Right ventricle myocardium inferior (tissue), 1 donor: ENCODE measurements at regions not wholly inside any gene's neighbourhood (a gene's known extent, or its start where the extent isn't known, plus 50 kb on each side); places are given as distances from the start of the nearest gene placed in this dataset.
A peak's percentile ranks its signal among the peaks of the same experiment; 100 is the strongest.

Experiments
- ATAC-seq: fragments of 200-7000 bp; cut with Tn5 transposase; one replicate; pipeline ENCODE4 v1.9.1; 2020; ENCODE audit warnings: mild to moderate bottlenecking, moderate library complexity
- DNase-seq: peaks from one replicate; pipeline ENCODE4 v3.0.0; 2021; ENCODE audit errors: missing footprints
- intact Hi-C: fragments of 100-400 bp; cut with DNase I; formaldehyde crosslinking; loops from one replicate; pipeline ENCODE4 v1.11.0; 2022
- donor health status: DM: no; HTN: yes; CAD: no; lungs with severe emphysema.

DNA sequence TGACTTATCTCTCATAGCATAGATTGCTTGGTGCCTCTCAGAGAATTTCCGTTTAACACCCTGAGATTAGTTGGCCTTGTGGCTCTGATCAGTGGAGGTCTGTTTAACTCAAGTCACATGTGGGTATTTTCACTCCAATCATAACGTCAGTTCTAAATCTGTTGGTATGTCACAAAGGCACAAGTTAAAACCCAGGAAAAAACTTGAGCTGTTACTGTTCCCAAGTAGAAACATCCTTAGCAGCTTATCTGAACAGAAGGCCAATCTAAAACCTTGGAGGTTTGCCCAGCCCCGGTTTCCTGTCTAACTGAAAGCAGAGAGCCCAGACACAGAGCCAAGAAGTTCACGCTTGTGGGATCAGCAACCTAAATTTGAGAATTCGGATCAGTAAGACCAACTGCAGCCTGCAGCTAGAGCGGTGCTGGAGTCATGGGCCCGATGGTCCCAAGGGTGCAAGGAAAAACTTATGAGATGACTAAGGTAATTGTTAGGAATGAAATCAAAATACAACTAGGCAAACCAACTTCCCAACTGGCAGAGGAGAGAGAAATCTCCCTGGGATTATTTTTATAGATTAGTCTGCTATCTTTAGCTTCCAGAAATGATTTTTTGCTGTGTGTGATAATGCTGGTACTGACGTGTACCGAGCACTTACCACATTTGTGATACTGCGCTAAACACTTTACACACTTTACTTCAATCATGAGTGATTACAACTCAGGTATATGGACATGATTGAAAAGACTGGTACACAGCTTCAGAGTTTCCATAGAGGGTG is 90.2 kb upstream of the C1orf21 start:
- ATAC-seq (peak; percentile 88), DNase-seq (peak; percentile 91)
- intact Hi-C loops = loop anchor here (2.0 to 5.0 kb wide), 4 partner anchors 36 to 219 kb away; partner anchors contain the start of gene C1orf21

- intact Hi-C loops = loop anchor here (2.0 to 5.0 kb wide), 4 partner anchors 35 to 220 kb away; partner anchors contain the start of gene C1orf21
- no peak for ATAC-seq
- DNase-seq = no peak
These were observed 89.5 kb upstream of the C1orf21 start for GRCh38 chr1:184297244-184297750.

DNA sequence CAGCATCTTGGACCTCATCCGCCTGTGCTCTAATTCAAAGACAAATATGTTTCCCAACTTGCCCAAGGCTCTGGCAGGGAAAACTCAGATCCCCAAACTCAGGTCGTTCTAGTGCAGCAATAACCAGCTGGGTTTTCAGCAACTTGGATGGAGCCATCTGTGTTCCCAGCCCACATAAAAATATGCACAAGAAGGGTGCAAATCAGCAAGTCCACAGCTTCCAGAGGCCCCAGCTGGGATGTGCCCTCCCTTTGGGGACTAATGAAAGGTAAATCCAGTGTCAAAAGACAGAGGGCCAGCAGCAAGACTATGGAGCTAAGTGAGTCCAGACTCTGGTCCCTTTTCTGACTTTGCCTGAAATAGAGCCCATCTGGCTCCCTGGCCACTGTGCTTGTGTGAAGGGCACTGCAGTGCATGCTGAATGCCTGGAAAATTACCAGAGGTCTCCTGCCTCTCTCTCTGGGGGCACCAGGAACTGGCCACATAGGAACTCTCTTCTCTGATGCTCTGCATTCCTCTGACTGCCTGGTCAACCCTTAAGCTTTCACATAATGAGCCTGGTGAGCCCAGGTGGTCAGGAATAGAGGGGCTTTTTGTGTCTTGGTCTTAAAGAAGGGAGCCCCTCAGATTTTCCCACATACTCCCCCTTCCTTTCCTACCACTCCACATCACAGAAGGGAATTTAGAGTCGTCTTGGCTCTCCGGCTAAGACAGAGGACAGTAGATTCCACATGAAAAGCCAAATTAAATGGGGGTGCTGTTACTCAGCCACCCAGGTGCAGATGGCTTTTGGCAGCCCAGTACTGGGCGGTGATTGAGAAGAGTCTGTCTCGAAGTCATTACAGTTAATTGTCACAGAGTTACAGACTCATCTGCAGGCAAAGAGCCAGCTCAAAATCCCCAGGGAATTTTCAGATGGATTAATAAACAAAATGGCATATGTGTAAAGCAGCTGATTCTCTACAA is 88.1 kb upstream of the C1orf21 start:
- peak; percentile 23 for ATAC-seq
- DNase-seq = no peak
- intact Hi-C loops = loop anchor here (5.0 kb wide), 3 partner anchors 34 to 221 kb away; no protein-coding TSS in a partner anchor

GRCh38 chr1:184299406-184299790 is 87.4 kb upstream of the C1orf21 start:
- no peak for ATAC-seq
- DNase-seq = no peak
- intact Hi-C loops = loop anchor here (5.0 kb wide), 3 partner anchors 33 to 222 kb away; no protein-coding TSS in a partner anchor

GRCh38 chr1:184299796-184300195 is 87.0 kb upstream of the C1orf21 start:
- intact Hi-C loops = loop anchor here (5.0 to 10.0 kb wide), 4 partner anchors 33 to 365 kb away; no protein-coding TSS in a partner anchor
- DNase-seq (no peak), ATAC-seq (no peak)

- DNase-seq (no peak), ATAC-seq (no peak)
- intact Hi-C loops = loop anchor here (10.0 kb wide), 1 partner anchor 364 kb away; no protein-coding TSS in a partner anchor
These were observed 86.4 kb upstream of the C1orf21 start for GRCh38 chr1:184300446-184300845.

DNA sequence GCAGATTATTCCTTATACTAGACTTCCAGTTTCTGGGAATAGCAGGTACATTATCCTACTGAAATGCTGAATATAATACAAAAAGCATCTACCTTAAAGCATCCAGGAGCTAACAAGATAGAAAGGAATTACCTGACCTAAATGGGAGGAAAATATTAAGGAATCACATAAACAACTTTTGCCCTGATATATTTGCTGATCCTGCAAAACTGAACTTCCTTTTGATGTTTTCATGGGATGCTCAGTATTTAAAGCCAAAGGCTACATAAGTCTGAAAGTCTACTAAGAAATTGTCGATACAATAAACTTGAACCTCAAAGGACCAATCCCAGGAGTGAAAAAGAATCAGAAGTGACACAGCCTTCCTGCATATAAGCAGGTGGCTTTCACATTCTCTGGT is 85.6 kb upstream of the C1orf21 start:
- intact Hi-C loops = loop anchor here (10.0 kb wide), 1 partner anchor 364 kb away; no protein-coding TSS in a partner anchor
- no peak for ATAC-seq
- DNase-seq = no peak

GRCh38 chr1:184302346-184302745 is 84.5 kb upstream of the C1orf21 start:
- DNase-seq (no peak), ATAC-seq (no peak)
- intact Hi-C loops = loop anchor here (10.0 kb wide), 1 partner anchor 362 kb away; no protein-coding TSS in a partner anchor

DNA sequence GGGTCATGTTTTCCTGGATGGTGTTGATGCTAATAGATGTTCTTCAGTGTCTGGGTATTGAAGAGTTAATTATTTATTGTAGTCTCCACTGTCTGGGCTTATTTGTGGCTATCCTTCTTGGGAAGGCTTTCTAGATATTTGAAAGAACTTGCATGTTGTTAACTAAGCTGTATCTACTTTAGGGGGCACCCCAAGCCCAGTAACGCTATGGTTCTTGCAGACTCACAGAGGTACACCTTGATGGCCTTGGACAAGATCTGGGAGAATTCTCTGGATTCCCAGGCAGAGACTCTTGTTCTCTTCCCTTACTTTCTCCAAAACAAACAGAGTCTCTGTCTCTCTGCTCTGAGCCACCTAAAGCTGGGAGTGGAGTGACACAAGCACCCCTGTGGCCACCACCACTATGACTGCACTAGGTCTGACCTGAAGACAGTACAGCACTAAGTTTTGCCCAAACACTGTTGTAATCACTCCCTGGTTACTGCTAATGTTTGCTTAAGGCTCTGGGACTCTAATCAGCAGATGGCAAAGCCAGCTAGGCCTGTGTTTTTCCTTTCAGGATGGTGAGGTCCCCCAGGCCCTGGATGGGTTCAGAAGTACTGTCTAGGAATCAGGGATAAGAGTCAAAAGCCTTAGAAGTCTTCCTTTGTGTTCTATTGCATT is 76.5 kb upstream of the C1orf21 start:
- no peak for DNase-seq
- ATAC-seq = no peak
- intact Hi-C loops = no loop called here

DNA sequence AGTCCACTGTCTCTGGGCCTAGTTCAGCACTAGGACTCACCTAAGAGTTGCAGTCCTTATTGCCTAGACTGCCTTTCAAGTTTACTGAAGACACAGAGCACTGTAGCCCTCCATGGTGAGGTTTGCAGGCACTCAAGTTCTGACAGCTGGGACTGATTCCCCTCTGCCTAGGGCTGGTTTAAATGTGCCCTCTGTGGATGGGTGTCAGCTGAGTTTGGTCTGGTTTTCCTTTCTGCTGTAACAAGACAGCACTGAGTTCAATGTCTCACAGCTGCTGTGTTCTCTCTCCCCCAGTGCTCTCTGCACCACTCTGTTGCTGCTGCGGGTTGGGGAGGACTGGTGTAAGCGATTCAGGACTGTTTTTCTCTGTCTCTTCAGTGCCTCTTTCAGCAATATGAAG is 75.2 kb upstream of the C1orf21 start:
- intact Hi-C loops = no loop called here
- no peak for DNase-seq
- no peak for ATAC-seq

DNA sequence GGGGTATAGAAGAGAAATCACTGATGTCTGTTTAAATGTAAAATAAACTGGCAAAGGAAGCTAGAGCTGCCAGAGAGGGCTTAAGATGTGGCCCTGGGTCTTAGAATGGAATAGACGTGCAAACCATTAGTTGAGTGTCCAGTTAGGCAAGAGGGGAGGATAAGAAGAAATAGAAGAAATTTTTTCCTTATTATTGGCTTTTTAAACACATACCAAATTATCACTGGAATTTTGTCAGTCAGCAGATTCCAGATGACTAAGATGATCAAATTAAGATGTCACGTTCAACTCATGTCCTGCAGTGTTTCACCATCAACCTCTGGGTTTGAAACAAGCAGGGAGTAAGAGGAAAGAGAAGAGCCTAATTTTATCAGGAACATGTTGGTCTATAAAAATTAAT is 71.6 kb upstream of the C1orf21 start:
- DNase-seq (no peak), ATAC-seq (no peak)
- intact Hi-C loops = no loop called here

DNA sequence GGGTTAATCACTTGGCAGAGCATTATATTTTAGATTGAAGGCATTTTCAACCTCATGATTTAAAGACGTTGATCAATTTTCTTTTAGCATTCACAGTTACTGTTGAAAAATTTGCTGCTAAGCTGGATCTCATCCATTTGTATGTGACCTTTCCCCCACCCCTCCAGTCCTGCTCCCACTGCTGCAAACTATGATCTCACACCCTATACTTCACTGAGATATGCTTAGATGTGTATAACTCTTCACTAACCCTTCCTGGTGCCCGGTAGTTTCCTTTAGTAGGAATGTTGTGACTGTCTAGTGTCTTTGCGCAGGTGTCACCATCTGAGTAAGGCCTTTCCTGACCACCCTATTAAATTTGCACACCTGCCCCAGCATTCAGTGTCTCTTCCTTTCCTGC is 67.0 kb upstream of the C1orf21 start:
- DNase-seq (no peak), ATAC-seq (no peak)
- intact Hi-C loops = no loop called here

GRCh38 chr1:184322253-184322652 is 64.6 kb upstream of the C1orf21 start:
- no peak for ATAC-seq
- no peak for DNase-seq
- intact Hi-C loops = no loop called here

GRCh38 chr1:184324972-184325371 is 61.9 kb upstream of the C1orf21 start:
- DNase-seq = no peak
- intact Hi-C loops = no loop called here
- no peak for ATAC-seq

GRCh38 chr1:184326278-184326677 is 60.6 kb upstream of the C1orf21 start:
- no peak for ATAC-seq
- intact Hi-C loops = no loop called here
- DNase-seq = no peak

DNA sequence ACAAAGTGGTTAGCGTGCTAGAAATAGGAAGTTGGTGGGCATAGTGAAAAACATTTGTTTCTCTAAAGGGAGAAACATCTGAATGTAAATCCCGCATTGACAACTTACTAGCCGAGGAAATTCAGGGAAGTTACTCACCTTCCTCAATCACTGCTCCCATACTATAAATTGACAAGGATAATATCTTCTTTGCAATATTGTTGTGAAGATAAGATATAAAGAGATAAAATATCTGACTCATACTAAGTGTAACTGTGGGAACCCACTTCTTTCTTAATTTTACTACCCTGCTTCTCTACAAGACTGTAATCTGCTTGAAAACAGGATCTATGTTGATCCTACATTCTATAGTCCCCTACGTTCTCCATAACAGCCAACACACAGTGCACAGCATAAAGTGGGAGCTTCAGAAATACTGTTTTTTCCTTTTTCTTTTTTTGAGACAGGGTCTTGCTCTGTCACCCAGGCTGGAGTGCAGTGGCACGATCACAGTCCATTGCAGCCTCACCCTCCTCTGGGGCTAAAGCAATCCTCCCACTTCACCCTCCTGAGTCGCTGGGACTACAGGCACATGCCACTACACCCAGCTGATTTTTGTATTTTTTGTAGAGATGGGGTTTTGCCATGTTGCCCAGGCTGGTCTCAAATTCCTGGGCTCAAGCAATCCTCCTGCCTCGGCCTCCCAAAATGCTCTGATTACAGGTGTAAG is 57.4 kb upstream of the C1orf21 start:
- DNase-seq = no peak
- no peak for ATAC-seq
- intact Hi-C loops = no loop called here

DNA sequence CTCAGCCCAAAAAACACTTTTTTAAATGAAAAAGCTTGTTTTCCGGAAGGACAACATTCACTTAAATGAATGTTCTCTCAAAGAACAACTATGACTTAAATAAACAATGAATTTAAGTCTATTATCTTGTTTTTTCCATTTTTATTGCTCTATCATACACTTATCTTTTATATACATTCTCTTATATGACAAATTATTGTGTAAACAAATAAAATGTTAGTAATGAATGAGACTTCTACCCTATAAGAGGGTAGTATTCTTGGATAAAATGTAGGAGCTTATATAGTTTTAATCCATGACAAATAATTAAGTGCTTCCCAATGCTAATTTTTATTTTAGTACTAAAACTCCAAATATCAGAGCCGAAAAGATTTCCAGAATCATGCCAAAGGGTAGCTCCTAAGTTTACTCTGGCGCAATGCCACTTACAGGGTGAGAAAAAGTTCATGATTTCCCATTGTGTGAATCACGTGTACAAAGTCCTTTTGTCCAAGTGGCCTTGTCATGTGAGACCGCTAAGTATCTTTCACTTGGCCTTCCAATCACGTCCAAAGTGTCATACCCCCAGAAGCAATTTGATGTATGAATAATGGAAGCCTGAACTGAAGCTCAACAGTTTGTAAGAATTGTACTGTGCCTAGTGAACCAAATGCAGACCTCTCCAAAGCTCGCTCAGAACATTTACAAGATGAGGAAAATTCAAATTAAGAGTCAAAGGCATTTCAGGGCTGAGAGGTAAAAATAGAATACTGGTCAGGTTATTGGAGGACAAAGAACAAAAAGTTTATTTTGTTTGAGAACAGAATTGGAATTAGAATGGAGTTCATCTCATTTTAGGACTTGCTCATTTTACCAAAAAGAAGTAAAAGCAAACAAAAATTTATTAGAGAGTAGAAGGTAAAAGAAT is 56.6 kb upstream of the C1orf21 start:
- DNase-seq = no peak
- ATAC-seq = peak; percentile 37
- intact Hi-C loops = loop anchor here (5.0 kb wide), 1 partner anchor 33 kb away; no protein-coding TSS in a partner anchor
